Stimulated activated CD4-positive, alpha-beta T cell treated with anti-CD3 and anti-CD28 coated beads, Interleukin-12 subunit alpha, Interleukin-12 subunit beta, amount 100 ng/mL, for 48 hours (primary cell): ENCODE measurements at regions not wholly inside any gene's neighbourhood (a gene's known extent, or its start where the extent isn't known, plus 50 kb on each side); places are given as distances from the start of the nearest gene placed in this dataset.
A peak's percentile ranks its signal among the peaks of the same experiment; 100 is the strongest.
"Not testable (repeated sequence)": the region's sequence is repeated elsewhere in the genome, so short reads cannot be mapped to it uniquely, and the experiment has no call there.

Source experiments
- DNase-seq, 3 donors: peaks; one replicate each; pipeline ENCODE4 v3.0.0-alpha.2; 2020; ENCODE audit warnings: low read depth in 2 of 3, low spot score in 1 of 3

DNA sequence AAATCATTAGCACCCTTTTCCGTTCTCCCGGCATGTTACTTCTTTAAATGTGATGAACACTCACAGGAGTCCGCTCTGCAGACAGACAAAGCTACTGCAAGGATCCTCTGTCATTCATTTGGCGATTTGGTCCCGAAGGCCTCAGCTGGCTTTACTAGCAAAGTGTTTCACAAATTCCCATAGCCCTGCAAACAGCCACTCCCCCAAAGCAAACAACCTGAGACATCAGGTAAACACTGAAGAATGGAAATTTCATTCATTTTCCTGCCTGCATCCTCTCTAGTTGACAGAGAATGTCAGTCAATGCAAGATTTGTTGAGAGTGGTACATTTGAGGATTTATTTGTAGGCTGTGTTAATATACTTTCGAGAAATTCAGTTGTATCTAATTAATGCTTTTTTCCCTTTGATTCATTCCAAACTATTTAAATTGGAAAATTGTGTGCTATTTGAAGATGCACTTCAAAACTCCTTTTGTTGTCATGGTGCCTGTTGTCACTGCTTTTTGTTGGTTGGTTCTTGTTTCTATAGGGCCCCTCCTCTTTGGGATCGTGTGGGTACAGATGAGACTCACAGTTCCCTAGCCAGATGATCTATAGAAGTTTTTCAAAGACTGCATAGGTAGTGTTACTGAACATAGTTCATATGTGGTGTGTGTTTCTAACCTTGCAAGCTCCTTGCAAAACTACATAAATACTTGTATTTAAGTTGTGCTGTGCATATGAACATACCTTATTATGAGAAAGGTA lies 215.7 kb upstream of the PLGLB2 start:
- DNase-seq: not testable (repeated sequence)

- DNase-seq: not testable (repeated sequence)
Measured at GRCh38 chr2:87533390-87534272, 214.3 kb upstream of the PLGLB2 start.

DNA sequence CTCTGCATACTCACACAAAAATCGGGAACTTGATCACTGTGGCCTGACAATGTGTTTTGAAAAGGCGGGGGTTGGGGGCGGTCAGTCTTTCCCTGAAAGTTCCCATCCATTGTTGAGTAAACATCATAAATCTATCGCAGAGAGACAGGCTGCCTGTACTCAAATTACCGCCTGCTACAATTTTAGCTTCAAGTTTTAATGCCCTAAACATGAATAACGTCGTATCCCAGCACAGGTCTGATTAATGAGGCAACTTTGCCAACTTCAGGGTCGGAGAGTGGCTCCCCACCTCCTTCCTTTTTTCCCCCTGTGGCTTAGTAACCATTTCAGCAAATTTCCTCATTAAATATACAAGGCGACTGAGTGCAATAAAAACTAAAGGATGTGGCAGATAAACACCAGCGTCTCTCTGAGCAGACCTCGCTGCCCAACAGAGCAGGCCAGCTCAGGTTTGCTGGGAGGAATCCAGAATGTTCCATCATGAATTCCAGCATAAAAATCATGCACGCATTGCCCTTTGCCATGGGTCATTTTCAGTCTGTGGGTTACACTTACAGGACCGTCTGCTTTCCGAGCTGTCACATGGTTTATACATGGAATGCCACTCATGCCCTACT lies 213.5 kb upstream of the PLGLB2 start:
- not testable (repeated sequence) for DNase-seq

GRCh38 chr2:87536427-87536826 lies 211.5 kb upstream of the PLGLB2 start:
- DNase-seq: not testable (repeated sequence)

DNA sequence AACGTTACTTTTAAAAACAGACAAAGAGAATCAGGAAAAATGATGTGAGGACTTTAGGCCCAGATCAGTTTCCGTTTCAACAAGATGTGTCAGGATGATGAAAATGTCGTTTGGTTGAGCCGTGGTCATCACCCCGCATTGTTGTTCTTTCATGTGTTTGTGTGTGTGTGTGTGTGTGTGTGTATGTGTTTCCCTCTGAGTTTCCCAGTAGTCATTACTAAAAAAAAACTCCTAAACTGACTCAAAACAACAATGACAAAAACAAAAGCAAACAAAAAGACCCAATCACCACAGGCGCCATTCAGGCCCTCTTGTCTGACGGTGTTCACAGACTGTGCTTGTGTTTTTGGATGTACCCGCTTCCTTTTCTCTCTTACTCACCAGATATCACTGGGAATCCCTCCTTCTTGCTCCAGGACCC lies 210.6 kb upstream of the PLGLB2 start:
- DNase-seq: not testable (repeated sequence)

- DNase-seq: not testable (repeated sequence)
Measured at GRCh38 chr2:87538268-87538667, 209.6 kb upstream of the PLGLB2 start.

DNA sequence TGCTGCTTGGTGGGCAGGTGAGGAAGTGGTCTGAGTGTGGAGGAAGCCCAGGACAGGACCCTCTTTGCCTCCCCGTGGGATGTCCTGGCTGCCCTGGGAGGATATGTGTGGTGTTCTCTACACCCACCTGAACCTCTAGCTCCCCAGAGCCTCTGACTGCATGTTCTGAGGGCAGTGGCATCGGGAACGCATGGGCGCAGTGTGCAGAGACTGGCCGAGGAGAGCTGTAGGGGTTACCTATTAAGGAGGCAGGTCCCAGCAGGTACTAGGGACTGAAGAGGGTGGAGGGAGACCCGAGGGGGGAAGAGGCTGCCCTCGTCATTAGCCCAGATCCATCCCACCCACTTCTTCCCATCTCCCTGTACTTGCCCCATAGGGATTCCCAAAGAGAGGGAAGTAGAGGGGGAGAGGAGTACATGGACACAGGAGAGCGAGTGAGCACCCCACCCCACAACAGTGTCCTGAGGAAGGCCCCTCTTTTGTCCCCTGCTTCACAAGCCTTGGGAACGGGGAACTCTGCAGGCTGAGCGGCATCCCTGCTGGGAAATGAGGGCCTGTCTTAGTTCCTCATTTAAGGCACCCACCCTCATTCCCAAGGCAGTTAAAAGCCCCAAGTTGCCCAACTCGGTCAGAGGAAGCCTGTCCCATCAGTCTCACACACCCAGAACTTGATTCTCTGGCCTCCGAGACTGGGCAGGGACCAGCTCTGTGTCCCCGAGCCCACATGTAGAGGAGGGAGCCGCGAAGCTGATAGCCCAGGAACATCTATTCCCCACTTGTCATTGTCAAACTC lies 208.5 kb upstream of the PLGLB2 start:
- not testable (repeated sequence) for DNase-seq

GRCh38 chr2:87540242-87540641 lies 207.6 kb upstream of the PLGLB2 start:
- DNase-seq: not testable (repeated sequence)

GRCh38 chr2:87542599-87543174 lies 205.2 kb upstream of the PLGLB2 start:
- DNase-seq: peak in 2 of 3 donors; percentile 31 to 47

GRCh38 chr2:87543797-87544196 lies 204.1 kb upstream of the PLGLB2 start:
- not testable (repeated sequence) for DNase-seq

GRCh38 chr2:87547106-87547505 lies 200.8 kb upstream of the PLGLB2 start:
- not testable (repeated sequence) for DNase-seq

- DNase-seq: not testable (repeated sequence)
Measured at GRCh38 chr2:87547966-87548365, 199.9 kb upstream of the PLGLB2 start.

GRCh38 chr2:87548681-87549536 lies 199.0 kb upstream of the PLGLB2 start:
- not testable (repeated sequence) for DNase-seq

- DNase-seq: not testable (repeated sequence)
Measured at GRCh38 chr2:87549561-87550202, 198.2 kb upstream of the PLGLB2 start.

- DNase-seq: not testable (repeated sequence)
Measured at GRCh38 chr2:87554678-87555077, 193.2 kb upstream of the PLGLB2 start.

DNA sequence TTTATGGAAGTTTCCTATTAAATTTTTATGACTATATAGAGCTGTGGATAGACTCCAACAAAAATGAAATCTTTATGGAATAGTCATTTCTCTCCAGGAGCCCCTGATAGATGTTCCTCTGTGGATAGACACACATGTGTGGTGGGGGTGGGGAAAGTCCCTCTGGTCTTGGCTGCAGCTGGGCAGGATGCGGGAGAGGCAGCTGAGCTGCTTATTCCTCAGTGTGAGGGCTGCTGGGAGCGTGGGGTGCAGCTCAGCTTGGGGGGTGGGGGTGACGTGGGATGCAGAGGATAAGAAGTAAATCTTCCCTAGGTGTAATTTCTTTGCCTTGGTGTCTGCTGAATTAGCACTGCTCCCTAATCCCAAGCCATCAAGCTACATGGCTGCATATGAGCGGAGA lies 192.8 kb upstream of the PLGLB2 start:
- DNase-seq: peak in 1 of 3 donors; percentile 49

- not testable (repeated sequence) for DNase-seq
Measured at GRCh38 chr2:87559001-87559400, 188.9 kb upstream of the PLGLB2 start.

- not testable (repeated sequence) for DNase-seq
Measured at GRCh38 chr2:87559735-87560134, 188.2 kb upstream of the PLGLB2 start.

GRCh38 chr2:87565116-87565515 lies 182.8 kb upstream of the PLGLB2 start:
- DNase-seq: not testable (repeated sequence)
